HL-60 (cell line): ENCODE measurements at regions not wholly inside any gene's neighbourhood (a gene's known extent, or its start where the extent isn't known, plus 50 kb on each side); places are given as distances from the start of the nearest gene placed in this dataset.

Source experiments
- DNase-seq, 2 experiments: peaks; one replicate each; pipeline ENCODE4 v3.0.0-alpha.2; 2010 to 2020; ENCODE audit warnings: low read depth in 1 of 2, low spot score in 1 of 2
- H3K27ac ChIP-seq: fragments of 250-450 bp; sonication (Bioruptor Pico); replicated peaks from 2 replicates; pipeline ENCODE4 v1.5.1; 2020; ENCODE audit warnings: mild to moderate bottlenecking, moderate library complexity
- H3K27me3 ChIP-seq: fragments of 250-450 bp; sonication (Bioruptor Pico); 2 replicates; pipeline ENCODE4 v1.5.1; 2021; ENCODE audit warnings: mild to moderate bottlenecking, moderate library complexity; ENCODE audit not compliant: insufficient read depth, poor library complexity, severe bottlenecking
- H3K4me3 ChIP-seq: replicated peaks from 2 replicates; pipeline ENCODE4 v1.5.1; 2011; ENCODE audit warnings: mild to moderate bottlenecking, control low read depth, low read length; ENCODE audit not compliant: insufficient read depth
- GABPA ChIP-seq: IDR thresholded peaks from 2 replicates; pipeline ENCODE4 v1.6.1; 2012; ENCODE audit warnings: low read depth
- POLR2AphosphoS5 ChIP-seq: IDR thresholded peaks from 2 replicates; pipeline ENCODE4 v1.6.1; 2012; ENCODE audit warnings: low read depth
- SPI1 ChIP-seq: IDR thresholded peaks from 2 replicates; pipeline ENCODE4 v1.6.1; 2012; ENCODE audit warnings: low read depth, mild to moderate bottlenecking, borderline replicate concordance
- TF ChIP-seq, protein P1 (sequence below): IDR thresholded peaks from 2 replicates; pipeline ENCODE4 v1.6.1; 2012; ENCODE audit warnings: low read depth; ENCODE audit not compliant: insufficient replicate concordance
- TF ChIP-seq, protein P2 (sequence below): IDR thresholded peaks from one replicate; pipeline ENCODE4 v1.5.1; 2011; ENCODE audit warnings: low read length, control low read depth, inconsistent platforms; ENCODE audit not compliant: insufficient read depth

DNA sequence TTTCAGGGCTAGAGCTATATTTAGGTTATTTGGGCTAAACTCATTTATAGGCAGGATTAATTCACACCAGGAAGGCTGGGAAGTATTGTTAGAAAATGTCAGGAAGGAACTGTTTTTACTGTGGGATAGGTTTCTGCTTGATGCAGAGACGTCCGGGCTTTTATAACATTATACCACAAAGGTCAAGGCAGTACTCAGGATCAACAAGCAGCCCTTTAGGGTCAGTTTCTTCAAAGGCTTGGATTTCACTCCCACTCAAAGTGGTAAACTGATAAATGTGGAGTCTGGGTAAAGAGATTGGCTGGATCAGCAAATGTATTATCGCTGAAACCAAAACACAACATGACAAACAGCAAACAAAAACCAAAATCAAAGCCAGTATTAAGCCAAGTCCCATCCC, 127.2 kb downstream of the ARL5B start:
- H3K27me3 ChIP-seq: no peaks in the 10 kb centered on the region

DNA sequence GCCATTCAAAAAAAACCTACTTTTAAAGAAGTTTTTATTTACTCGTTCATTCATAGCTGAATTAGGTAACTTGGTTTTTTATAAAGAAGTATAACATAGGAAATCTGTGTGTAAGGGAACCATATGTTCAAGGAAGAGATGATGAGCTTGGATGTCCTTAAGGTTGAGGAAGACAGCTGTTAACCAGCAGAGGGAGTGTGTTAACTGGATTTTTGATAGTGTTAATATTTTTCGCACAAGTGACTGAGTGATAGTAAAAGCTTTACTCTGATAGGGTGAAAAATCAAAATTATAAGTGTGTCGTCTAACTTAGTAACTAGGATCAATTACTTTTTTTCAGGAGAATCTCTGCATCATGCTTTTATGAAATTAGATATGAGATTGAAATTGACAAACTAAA, 134.7 kb downstream of the ARL5B start:
- H3K27ac ChIP-seq: no peak overlapping the region

More for the DNA sequence above, 127.2 kb downstream of the ARL5B start:
- DNase-seq: no peak
- H3K4me3 ChIP-seq: no peak overlapping the region
- no peak for TF ChIP-seq POLR2AphosphoS5
- TF ChIP-seq SPI1: no peak
- TF ChIP-seq, protein P1, sequence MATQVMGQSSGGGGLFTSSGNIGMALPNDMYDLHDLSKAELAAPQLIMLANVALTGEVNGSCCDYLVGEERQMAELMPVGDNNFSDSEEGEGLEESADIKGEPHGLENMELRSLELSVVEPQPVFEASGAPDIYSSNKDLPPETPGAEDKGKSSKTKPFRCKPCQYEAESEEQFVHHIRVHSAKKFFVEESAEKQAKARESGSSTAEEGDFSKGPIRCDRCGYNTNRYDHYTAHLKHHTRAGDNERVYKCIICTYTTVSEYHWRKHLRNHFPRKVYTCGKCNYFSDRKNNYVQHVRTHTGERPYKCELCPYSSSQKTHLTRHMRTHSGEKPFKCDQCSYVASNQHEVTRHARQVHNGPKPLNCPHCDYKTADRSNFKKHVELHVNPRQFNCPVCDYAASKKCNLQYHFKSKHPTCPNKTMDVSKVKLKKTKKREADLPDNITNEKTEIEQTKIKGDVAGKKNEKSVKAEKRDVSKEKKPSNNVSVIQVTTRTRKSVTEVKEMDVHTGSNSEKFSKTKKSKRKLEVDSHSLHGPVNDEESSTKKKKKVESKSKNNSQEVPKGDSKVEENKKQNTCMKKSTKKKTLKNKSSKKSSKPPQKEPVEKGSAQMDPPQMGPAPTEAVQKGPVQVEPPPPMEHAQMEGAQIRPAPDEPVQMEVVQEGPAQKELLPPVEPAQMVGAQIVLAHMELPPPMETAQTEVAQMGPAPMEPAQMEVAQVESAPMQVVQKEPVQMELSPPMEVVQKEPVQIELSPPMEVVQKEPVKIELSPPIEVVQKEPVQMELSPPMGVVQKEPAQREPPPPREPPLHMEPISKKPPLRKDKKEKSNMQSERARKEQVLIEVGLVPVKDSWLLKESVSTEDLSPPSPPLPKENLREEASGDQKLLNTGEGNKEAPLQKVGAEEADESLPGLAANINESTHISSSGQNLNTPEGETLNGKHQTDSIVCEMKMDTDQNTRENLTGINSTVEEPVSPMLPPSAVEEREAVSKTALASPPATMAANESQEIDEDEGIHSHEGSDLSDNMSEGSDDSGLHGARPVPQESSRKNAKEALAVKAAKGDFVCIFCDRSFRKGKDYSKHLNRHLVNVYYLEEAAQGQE: no peak
- no peak for TF ChIP-seq GABPA
- TF ChIP-seq, protein P2, sequence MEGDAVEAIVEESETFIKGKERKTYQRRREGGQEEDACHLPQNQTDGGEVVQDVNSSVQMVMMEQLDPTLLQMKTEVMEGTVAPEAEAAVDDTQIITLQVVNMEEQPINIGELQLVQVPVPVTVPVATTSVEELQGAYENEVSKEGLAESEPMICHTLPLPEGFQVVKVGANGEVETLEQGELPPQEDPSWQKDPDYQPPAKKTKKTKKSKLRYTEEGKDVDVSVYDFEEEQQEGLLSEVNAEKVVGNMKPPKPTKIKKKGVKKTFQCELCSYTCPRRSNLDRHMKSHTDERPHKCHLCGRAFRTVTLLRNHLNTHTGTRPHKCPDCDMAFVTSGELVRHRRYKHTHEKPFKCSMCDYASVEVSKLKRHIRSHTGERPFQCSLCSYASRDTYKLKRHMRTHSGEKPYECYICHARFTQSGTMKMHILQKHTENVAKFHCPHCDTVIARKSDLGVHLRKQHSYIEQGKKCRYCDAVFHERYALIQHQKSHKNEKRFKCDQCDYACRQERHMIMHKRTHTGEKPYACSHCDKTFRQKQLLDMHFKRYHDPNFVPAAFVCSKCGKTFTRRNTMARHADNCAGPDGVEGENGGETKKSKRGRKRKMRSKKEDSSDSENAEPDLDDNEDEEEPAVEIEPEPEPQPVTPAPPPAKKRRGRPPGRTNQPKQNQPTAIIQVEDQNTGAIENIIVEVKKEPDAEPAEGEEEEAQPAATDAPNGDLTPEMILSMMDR: no peak
- no peak overlapping the region for H3K27ac ChIP-seq

DNA sequence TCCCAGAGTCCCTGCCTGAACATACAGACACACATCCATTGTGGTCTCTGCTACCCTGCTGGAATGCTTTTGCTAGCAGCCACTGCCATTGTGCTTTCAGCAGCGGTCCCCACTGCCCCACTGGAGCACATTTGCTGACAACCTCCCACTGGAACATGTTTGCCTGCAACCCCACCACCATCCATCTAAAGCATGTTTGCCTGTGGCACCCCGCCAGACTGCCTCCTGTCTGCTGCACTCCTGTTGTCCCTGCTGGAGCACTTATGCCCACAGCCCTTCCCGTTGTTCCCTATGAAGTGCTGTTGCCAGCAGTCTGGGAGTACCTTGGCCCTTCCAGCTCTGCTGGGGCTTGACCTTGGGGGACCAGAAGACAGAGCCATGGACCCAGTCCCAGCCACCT, 136.3 kb downstream of the ARL5B start:
- DNase-seq: no peak
- no peak for TF ChIP-seq GABPA
- TF ChIP-seq, protein P1: no peak
- TF ChIP-seq, protein P2: no peak
- no peak for TF ChIP-seq SPI1
- no peak overlapping the region for H3K4me3 ChIP-seq
- no peaks in the 10 kb centered on the region for H3K27me3 ChIP-seq
- no peak overlapping the region for H3K27ac ChIP-seq

More for the DNA sequence above, 134.7 kb downstream of the ARL5B start:
- DNase-seq: no peak
- Histone ChIP-seq H3K4me3 (no peak overlapping the region), H3K27me3 (no peaks in the 10 kb centered on the region)
- no peak for TF ChIP-seq GABPA
- TF ChIP-seq SPI1: no peak
- no peak for TF ChIP-seq POLR2AphosphoS5
- TF ChIP-seq, protein P2: no peak
- TF ChIP-seq, protein P1: no peak
